Panc1 (cell line): ENCODE measurements at regions not wholly inside any gene's neighbourhood (a gene's known extent, or its start where the extent isn't known, plus 50 kb on each side); places are given as distances from the start of the nearest gene placed in this dataset.

Source experiments
- ATAC-seq: fragments of 200-7000 bp; cut with Tn5 transposase; 2 replicates; pipeline ENCODE4 v1.9.1; 2020; ENCODE audit warnings: mild to moderate bottlenecking, moderate library complexity
- BruUV-seq: library from RNA; stranded (reverse); fragments of 400-500 nt; replicated peaks from 2 replicates; lab custom pipeline; 2021; lab: Mats Ljungman, UMichigan
- CTCF ChIA-PET: fragments of 300-600 bp; sonication (Branson Sonifier 250); formaldehyde crosslinking; loops from one replicate; lab custom pipeline; 2022; ENCODE audit warnings: antibody characterized with exemption; lab: Charles Lee
- POLR2A ChIA-PET: fragments of 300-600 bp; sonication (Branson Sonifier 250); formaldehyde crosslinking; loops from one replicate; lab custom pipeline; 2022; ENCODE audit warnings: antibody characterized with exemption; lab: Charles Lee
- DNase-seq: peaks from one replicate; pipeline ENCODE4 v3.0.0-alpha.2; 2010; ENCODE audit warnings: low read depth, low spot score
- H3K27ac ChIP-seq: 2 replicates; pipeline ENCODE4 v1.5.1; 2011; ENCODE audit warnings: mild to moderate bottlenecking, low read length, inconsistent platforms
- H3K27me3 ChIP-seq: fragments of 200-500 bp; sonication (Bioruptor generic); 2 replicates; pipeline ENCODE4 v1.6.0; 2014; ENCODE audit warnings: low read length, inconsistent platforms; ENCODE audit not compliant: control insufficient read depth, insufficient read depth
- H3K36me3 ChIP-seq: fragments of 200-500 bp; sonication (Bioruptor generic); 2 replicates; pipeline ENCODE4 v1.5.1; 2014; ENCODE audit warnings: inconsistent platforms, mild to moderate bottlenecking, low read length, moderate library complexity; ENCODE audit not compliant: control insufficient read depth, insufficient read depth
- H3K4me1 ChIP-seq: 2 replicates; pipeline ENCODE4 v1.5.1; 2011; ENCODE audit warnings: inconsistent platforms, mild to moderate bottlenecking, low read length, moderate library complexity; ENCODE audit not compliant: control insufficient read depth, insufficient read depth
- H3K4me3 ChIP-seq, 2 experiments: 2 replicates each; pipeline ENCODE4 v1.5.1; 2011 to 2012; ENCODE audit warnings: low read depth in 2 of 2, low read length in 2 of 2, mild to moderate bottlenecking in 2 of 2, inconsistent platforms in 1 of 2, moderate library complexity in 1 of 2
- H3K9me3 ChIP-seq: fragments of 200-500 bp; sonication (Bioruptor generic); 2 replicates; pipeline ENCODE4 v1.5.1; 2014; ENCODE audit warnings: low read depth, mild to moderate bottlenecking, inconsistent platforms, low read length, moderate library complexity; ENCODE audit not compliant: control insufficient read depth, insufficient read depth
- CTCF ChIP-seq: fragments of 450-650 bp; IDR thresholded peaks from 2 replicates; pipeline ENCODE4 v1.5.1; 2017; ENCODE audit warnings: mild to moderate bottlenecking
- POLR2AphosphoS5 ChIP-seq: IDR thresholded peaks from 2 replicates; pipeline ENCODE4 v1.6.1; 2012; ENCODE audit warnings: mild to moderate bottlenecking, low read depth, low read length, moderate library complexity
- REST ChIP-seq, 2 experiments: IDR thresholded peaks; 2 replicates each; pipeline ENCODE4 v1.6.1; 2011 to 2012; ENCODE audit warnings: low read depth in 2 of 2, control low read depth in 1 of 2, low read length in 1 of 2, mild to moderate bottlenecking in 1 of 2, moderate library complexity in 1 of 2; ENCODE audit not compliant: insufficient read depth in 1 of 2
- SIN3A ChIP-seq: IDR thresholded peaks from 2 replicates; pipeline ENCODE4 v1.6.1; 2012; ENCODE audit warnings: low read depth, mild to moderate bottlenecking, low read length, moderate library complexity, borderline replicate concordance; ENCODE audit not compliant: insufficient read depth
- TCF7L2 ChIP-seq: IDR thresholded peaks from 2 replicates; pipeline ENCODE4 v1.6.1; 2011; ENCODE audit warnings: mild to moderate bottlenecking, low read depth, low read length, inconsistent platforms
- in situ Hi-C: cut with HindIII; loops from 2 replicates; pipeline ENCODE4 v1.10.0; 2016; ENCODE audit warnings: low sequenced_read_pairs, low pct_unique_long_range_greater_than_20kb
- intact Hi-C: fragments of 100-400 bp; cut with micrococcal nuclease; formaldehyde crosslinking; loops from one replicate; pipeline ENCODE4 v1.10.0; 2022; ENCODE audit not compliant: unreplicated experiment

DNA sequence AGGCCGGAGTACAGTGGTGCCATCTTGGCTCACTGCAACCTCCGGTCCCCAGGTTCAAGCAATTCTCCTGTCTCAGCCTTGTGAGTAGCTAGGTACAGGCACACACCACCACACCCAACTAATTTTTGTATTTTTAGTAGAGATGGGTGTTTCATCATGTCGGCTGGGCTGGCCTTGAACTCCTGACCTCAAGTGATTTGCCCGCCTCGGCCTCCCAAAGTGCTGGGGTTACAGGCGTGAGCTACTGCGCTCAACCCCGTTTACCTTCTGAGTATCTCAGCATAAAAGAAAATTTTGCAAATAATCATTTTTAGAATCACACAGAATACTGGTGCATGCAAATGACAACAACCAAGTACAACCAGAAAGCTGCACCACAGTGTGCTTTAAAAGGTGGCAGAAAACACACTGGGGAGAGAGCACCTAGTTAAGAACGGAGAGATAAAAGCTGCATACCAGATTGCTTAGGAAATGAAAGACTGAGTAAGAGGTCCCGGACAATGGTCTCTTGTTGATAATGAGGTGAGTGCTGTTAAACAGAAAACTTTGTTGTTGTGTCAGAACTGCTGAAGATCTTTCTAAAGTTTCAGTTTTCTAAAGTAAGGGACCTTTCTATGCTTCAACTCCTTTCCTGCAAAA, 189.6 kb downstream of the ACTR3 start:
- POLR2A ChIA-PET, result no interaction called here
- in situ Hi-C loops, result no loop called here
- ATAC-seq (no peak), DNase-seq (no peak)
- no peak for TF ChIP-seq REST (IDR thresholded peaks at IDR 0.05; ENCODE audit: insufficient read depth in 1 of 2, low read depth in 2 of 2, low read length in 1 of 2)
- TF ChIP-seq POLR2AphosphoS5, result no peak
- no peak for TF ChIP-seq TCF7L2
- no peak for TF ChIP-seq SIN3A
- no peak for TF ChIP-seq CTCF
- Histone ChIP-seq H3K4me3 (no peak overlapping the region), H3K4me1 (no peaks in the 10 kb centered on the region), H3K36me3 (no peaks in the 10 kb centered on the region), H3K27me3 (0 out of 2 replicates have a peak, but pooled peaks cover 4% of the 10 kb centered on the region), H3K9me3 (no peaks in the 10 kb centered on the region), H3K27ac (no peak overlapping the region)
- intact Hi-C loops, result no loop called here
- BruUV-seq, result no TSS peak
- CTCF ChIA-PET, result no interaction called here

DNA sequence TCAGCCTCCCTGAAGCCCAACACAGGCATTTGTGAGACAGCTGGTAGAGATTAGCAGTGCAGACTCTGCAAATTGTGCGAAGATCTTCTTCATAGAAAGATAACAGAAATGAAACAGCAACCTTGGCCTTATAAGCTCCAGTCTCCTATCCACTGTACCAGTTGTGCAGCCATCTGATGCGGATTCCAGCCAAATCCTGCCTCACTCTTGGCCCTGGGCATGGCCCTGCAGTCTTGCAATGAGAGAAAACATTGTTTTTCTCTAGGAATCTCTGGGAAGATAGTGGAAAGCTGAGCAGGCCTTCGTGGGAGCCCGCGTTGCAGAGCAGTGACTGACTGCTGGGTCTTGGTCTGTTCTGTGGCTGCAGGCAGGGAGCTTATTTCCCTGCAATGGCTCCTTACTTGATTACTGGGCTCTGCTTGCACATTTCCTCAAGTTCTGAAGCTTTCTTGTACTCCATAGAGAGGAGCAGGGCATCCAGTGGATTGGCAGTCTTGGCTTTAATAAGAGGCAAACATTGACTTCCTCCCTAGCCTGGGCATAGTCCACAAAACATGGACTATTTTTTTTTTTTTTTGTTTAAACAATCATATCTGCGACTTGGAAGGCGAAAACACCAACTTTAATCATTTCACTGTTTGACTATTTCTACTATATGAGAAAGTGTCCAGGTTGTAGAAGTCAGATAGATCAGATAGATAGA, 193.0 kb downstream of the ACTR3 start:
- Histone ChIP-seq H3K4me3 (no peak overlapping the region), H3K27ac (no peak overlapping the region), H3K27me3 (0 out of 2 replicates have a peak, but pooled peaks cover 1% of the 10 kb centered on the region), H3K4me1 (no peaks in the 10 kb centered on the region), H3K36me3 (no peaks in the 10 kb centered on the region), H3K9me3 (no peaks in the 10 kb centered on the region)
- CTCF ChIA-PET, result no interaction called here
- TF ChIP-seq REST (IDR thresholded peaks at IDR 0.05; ENCODE audit: insufficient read depth in 1 of 2, low read depth in 2 of 2, low read length in 1 of 2), result no peak
- no peak for TF ChIP-seq SIN3A
- no peak for TF ChIP-seq CTCF
- TF ChIP-seq POLR2AphosphoS5, result no peak
- TF ChIP-seq TCF7L2, result no peak
- no TSS peak for BruUV-seq
- ATAC-seq (no peak), DNase-seq (no peak)
- in situ Hi-C loops, result no loop called here
- POLR2A ChIA-PET, result no interaction called here
- intact Hi-C loops, result no loop called here
